GM04503 (cell line): ENCODE measurements at regions not wholly inside any gene's neighbourhood (a gene's known extent, or its start where the extent isn't known, plus 50 kb on each side); places are given as distances from the start of the nearest gene placed in this dataset.
"Not testable (repeated sequence)": the region's sequence is repeated elsewhere in the genome, so short reads cannot be mapped to it uniquely, and the experiment has no call there.

Experiments
- DNase-seq: peaks from one replicate; pipeline ENCODE4 v3.0.0-alpha.2; 2012; ENCODE audit warnings: low read depth

DNA sequence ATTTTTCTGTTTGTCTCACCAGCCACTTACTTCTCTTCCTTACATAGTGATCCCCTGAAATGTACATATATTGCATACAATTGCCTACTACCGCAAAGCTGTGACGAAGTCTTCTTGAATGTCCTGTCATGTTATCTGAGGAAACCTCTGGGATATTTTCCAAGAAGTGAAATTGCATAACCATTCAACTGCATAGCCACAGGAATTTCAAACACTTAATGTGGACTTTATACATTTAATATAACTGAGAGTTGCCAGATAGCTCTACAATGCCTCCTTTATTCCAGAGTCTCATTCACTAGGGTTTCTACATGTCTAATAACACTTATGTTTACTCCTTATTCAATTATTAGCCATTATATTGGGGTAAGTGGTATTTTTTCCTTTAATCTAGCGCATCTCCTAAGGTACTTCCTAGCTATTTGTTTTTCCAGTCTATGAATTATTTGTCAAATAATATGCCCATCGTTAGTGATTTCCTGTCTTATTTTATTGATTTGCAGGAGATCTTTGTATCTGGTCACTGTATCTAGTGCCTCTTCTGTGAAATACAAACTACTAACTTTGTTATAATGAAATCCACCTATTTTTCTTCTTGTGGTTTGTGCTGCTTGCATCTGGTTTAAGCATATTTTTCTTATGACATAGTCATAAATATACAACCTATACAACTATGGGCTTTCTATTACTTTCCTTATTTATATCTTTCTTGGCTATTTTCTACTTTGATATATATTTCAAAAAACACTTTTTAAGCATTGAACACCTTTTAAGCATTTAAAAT is 69.2 kb upstream of the GRID2 start:
- DNase-seq: peak; percentile 84

DNA sequence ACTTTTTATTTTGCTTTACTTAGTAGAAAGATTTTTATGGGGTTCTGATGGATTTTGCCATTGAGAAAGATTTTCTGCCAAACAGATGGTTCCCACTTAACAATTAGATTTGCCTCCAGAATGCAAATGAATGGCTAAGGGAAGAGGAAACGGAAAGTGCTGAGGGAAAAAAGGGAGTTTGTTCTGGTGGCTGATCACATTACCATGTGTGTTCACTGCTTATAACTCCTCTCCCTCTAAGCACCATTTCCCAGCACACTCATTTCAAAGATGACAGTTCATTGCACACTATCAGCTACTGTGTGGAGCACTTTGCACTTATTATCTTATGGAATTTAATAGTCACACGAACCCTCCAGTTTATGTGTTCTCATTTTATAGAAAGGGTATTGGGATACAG is 68.0 kb upstream of the GRID2 start:
- no peak for DNase-seq

DNA sequence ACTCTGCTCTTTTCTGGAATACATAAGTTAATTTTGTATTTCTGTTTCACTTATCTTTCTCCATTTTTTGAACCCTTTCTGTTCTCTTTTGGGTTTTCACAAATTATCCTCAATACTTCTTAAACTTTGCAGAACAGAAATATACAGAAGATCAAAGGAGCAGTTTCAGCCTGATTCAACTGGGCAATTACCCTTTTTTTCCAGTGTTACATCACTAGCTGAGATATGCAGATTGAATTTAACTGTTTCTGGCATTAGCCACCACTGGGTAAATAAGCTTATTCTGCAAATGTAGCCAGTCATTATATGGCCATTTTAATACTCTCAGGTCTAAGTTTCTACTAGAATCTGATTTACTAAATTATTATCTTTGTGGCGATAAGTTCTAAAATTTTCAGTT is 66.9 kb upstream of the GRID2 start:
- DNase-seq: no peak

DNA sequence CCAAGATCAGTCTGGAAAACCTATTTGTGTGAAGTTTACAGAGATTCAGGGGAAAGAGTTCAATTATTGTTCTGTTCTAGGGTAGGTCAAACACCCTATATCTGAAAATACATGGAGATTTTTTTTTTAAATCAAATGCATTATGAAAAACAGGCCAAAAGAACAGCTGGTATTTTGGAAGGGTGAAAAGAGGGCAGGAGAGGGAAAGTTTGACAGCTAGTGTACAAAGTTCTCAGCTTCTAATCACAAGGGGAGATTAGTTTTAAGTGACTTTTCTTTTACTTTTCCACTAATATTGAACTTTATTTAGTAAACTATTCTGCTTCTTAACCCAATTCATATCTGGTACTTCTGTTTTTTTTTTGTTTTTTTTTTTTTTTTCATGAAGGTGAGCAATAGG is 66.2 kb upstream of the GRID2 start:
- no peak for DNase-seq

DNA sequence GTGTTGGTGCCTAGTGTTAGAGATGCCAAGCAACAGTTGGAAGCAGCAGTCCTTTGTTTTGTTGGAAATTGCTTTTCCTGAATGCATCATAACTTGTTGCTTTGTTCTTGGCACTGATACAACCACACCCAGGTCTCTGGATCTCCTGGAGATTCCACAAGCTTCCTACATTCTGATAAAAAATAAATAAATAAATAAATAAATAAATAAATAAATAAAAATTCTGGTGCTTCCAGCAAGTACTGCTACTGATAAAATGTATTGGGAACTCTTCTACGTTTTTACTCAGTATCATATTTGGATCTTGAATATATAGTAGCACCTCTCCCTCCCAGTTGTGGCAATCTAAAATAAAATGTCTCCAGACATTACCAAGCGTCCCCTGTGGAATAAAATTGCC is 62.7 kb upstream of the GRID2 start:
- no peak for DNase-seq

DNA sequence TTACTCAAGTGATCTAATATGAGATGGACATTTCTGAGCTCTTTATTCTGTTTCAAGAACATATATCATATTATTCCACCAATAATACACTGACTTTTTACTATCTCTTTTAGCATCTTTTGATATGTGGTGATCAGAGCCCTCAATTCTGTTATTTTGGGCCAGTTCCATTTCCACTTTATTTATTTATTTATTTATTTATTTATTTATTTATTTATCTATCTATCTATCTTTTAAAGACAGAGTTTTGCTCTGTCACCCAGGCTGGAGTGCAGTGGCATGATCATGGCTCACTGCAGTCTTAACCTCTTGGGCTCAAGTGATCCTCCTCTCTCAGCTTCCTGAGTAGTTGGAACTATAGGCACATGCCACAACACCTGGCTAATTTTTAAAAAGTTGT is 57.4 kb upstream of the GRID2 start:
- DNase-seq: no peak

DNA sequence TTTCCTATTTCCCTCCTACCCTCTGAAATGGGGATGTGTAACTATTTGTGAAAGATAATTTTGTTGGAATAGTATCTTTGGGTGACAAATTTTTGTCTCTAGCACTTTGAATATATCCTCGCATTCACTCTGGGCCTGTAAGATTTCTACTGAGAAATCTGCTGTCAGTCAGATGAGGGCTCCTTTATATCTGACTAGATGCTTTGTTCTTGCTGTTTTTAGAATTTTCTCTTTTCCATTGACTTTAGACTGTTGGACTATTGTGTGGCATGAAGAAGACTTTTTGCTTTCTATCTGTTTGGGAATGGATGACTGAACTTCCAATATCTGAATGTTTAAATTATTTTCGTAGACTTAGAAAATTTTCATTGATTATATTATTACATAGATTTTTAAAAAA is 54.2 kb upstream of the GRID2 start:
- DNase-seq: no peak

DNA sequence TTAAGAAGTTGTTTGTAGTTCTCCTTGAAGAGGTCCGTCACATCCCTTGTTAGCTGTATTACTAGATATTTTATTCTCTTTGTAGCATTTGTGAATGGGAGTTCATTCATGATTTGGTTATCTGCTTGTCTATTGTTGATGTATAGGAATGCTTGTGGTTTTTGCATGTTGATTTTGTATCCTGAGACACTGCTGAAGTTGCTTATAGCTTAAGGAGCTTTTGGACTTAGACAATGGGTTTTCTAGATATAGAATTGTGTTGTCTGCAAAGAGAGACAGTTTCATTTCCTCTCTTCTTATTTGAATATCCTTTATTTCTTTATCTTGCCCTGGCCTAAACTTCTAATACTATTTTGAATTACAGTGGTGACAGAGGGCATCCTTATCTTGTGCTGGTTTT is 52.1 kb upstream of the GRID2 start:
- no peak for DNase-seq

DNA sequence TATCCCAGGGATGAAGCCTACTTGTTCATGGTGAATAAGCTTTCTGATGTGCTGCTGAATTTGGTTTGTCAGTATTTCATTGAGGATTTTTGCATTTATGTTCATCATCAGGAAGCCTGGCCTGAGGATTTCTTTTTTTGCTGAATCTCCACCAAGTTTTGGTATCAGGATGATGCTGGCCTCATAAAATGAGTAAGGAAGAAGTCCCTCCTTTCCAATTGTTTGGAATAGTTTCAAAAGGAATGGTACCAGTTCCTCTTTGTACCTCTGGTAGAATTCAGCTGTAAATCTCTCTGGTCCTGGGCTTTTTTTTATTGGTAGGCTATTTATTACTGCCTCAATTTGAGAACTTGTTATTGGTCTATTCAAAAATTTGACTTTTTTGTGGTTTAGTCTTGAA is 51.4 kb upstream of the GRID2 start:
- DNase-seq: not testable (repeated sequence)

DNA sequence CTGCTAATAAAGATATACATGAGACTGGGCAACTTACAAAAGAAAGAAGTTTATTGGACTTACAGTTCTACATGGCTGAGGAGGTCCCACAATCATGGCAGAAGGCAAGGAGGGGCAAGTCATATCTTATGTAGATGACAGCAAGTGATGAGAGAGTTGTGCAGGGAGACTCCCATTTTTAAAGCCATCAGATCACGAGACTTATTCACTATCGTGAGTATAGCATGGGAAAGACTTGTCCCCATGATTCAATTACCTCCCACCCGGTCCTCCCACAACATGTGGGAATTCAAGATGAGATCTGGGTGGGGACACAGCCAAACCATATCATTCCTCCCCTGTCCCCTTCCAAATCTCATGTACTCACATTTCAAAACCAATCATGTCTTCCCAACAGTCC is 50.9 kb upstream of the GRID2 start:
- no peak for DNase-seq

DNA sequence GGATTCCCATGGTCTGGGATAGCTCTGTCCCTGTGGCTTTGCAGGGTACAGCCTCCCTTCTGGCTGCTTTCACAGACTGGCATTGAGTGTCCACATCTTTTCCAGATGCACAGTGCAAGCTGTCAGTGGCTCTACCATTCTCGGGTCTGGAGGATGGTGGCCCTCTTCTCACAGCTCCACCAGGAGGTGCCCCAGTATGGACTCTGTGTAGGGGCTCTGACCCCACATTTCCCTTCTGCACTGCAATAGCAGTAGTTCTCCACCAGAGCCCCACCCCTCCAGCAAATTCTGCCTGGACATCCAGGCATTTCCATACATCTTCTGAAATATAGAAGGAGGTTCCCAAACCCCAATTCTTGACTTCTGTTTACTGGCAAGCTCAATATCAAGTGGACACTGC is 50.2 kb upstream of the GRID2 start:
- no peak for DNase-seq
